Smooth muscle cell (in vitro differentiated cells): ENCODE measurements at regions not wholly inside any gene's neighbourhood (a gene's known extent, or its start where the extent isn't known, plus 50 kb on each side); places are given as distances from the start of the nearest gene placed in this dataset.

ENCODE experiments used
- DNase-seq: peaks from one replicate; lab custom pipeline; 2025; ENCODE audit not compliant: unreplicated experiment; lab: John Stamatoyannopoulos, UW
- H2AFZ ChIP-seq: fragments of 200-600 bp; sonication (generic); 2 replicates; pipeline ENCODE4 v1.6.0; 2016; ENCODE audit warnings: antibody characterized with exemption, low read depth, mild to moderate bottlenecking
- H3F3A ChIP-seq: fragments of 200-600 bp; sonication (generic); 2 replicates; pipeline ENCODE4 v1.6.0; 2017; ENCODE audit warnings: antibody characterized with exemption, low read depth
- H3K27ac ChIP-seq: fragments of 200-600 bp; sonication (generic); 2 replicates; pipeline ENCODE4 v1.5.1; 2016; ENCODE audit warnings: low read depth, mild to moderate bottlenecking
- H3K27me3 ChIP-seq: fragments of 200-600 bp; sonication (generic); 2 replicates; pipeline ENCODE4 v1.6.1; 2016; ENCODE audit warnings: low read depth, mild to moderate bottlenecking
- H3K36me3 ChIP-seq: fragments of 200-600 bp; sonication (generic); 2 replicates; pipeline ENCODE4 v1.5.1; 2016; ENCODE audit warnings: low read depth
- H3K4me1 ChIP-seq: fragments of 200-600 bp; sonication (generic); 2 replicates; pipeline ENCODE4 v1.5.1; 2016; ENCODE audit warnings: low read depth
- H3K4me2 ChIP-seq: fragments of 200-600 bp; sonication (generic); 2 replicates; pipeline ENCODE4 v1.6.0; 2016; ENCODE audit warnings: mild to moderate bottlenecking
- H3K4me3 ChIP-seq: fragments of 200-600 bp; sonication (generic); 2 replicates; pipeline ENCODE4 v1.5.1; 2016; ENCODE audit warnings: mild to moderate bottlenecking
- H3K79me2 ChIP-seq: fragments of 200-600 bp; sonication (generic); 2 replicates; pipeline ENCODE4 v1.6.0; 2016; ENCODE audit warnings: low read depth, mild to moderate bottlenecking
- H3K9ac ChIP-seq: fragments of 200-600 bp; sonication (generic); 2 replicates; pipeline ENCODE4 v1.6.0; 2016; ENCODE audit warnings: low read depth
- H3K9me3 ChIP-seq: fragments of 200-600 bp; sonication (generic); replicated peaks from 2 replicates; pipeline ENCODE4 v1.5.1; 2016; ENCODE audit warnings: low read depth
- H4K20me1 ChIP-seq: fragments of 200-600 bp; sonication (generic); 2 replicates; pipeline ENCODE4 v1.6.0; 2016; ENCODE audit warnings: low read depth
- WGBS: methylation state at CpG from one replicate; pipeline ENCODE4 v1.1.7; 2016; ENCODE audit warnings: low lambda C conversion rate; 5-methylcytosine and 5-hydroxymethylcytosine counted together
- TF ChIP-seq, protein P1 (sequence below): fragments of 200-600 bp; sonication (generic); IDR thresholded peaks from 2 replicates; pipeline ENCODE4 v1.5.1; 2017; ENCODE audit warnings: borderline replicate concordance, mild to moderate bottlenecking, antibody characterized with exemption; ENCODE audit not compliant: insufficient read depth, poor library complexity, severe bottlenecking

GRCh38 chr10:42431095-42431494 is 207.3 kb downstream of the ZNF33B start:
- H2AFZ ChIP-seq: no peak overlapping the region
- DNase-seq: no peak
- WGBS: 76% methylated on average over 5 of the region's 5 CpGs

GRCh38 chr10:42428534-42428933 is 209.8 kb downstream of the ZNF33B start:
- no peaks in the 10 kb centered on the region for H3K79me2 ChIP-seq
- WGBS: 88% methylated on average over 1 of the region's 1 CpG
- H3K9me3 ChIP-seq: peaks cover 6% of the 10 kb centered on the region
- DNase-seq: no peak
- no peak overlapping the region for H3K4me2 ChIP-seq
- no peaks in the 10 kb centered on the region for H3F3A ChIP-seq
- no peak overlapping the region for H3K9ac ChIP-seq
- H4K20me1 ChIP-seq: no peaks in the 10 kb centered on the region
- TF ChIP-seq, protein P1, sequence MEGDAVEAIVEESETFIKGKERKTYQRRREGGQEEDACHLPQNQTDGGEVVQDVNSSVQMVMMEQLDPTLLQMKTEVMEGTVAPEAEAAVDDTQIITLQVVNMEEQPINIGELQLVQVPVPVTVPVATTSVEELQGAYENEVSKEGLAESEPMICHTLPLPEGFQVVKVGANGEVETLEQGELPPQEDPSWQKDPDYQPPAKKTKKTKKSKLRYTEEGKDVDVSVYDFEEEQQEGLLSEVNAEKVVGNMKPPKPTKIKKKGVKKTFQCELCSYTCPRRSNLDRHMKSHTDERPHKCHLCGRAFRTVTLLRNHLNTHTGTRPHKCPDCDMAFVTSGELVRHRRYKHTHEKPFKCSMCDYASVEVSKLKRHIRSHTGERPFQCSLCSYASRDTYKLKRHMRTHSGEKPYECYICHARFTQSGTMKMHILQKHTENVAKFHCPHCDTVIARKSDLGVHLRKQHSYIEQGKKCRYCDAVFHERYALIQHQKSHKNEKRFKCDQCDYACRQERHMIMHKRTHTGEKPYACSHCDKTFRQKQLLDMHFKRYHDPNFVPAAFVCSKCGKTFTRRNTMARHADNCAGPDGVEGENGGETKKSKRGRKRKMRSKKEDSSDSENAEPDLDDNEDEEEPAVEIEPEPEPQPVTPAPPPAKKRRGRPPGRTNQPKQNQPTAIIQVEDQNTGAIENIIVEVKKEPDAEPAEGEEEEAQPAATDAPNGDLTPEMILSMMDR: no peak
- H3K36me3 ChIP-seq: no peaks in the 10 kb centered on the region
- H3K4me1 ChIP-seq: no peaks in the 10 kb centered on the region
- H3K27ac ChIP-seq: no peak overlapping the region
- H2AFZ ChIP-seq: no peak overlapping the region
- no peak overlapping the region for H3K4me3 ChIP-seq
- no peaks in the 10 kb centered on the region for H3K27me3 ChIP-seq

More at GRCh38 chr10:42431095-42431494, 207.3 kb downstream of the ZNF33B start:
- no peaks in the 10 kb centered on the region for H4K20me1 ChIP-seq
- no peak overlapping the region for H3K4me3 ChIP-seq
- no peaks in the 10 kb centered on the region for H3K36me3 ChIP-seq
- TF ChIP-seq, protein P1: no peak
- H3K27me3 ChIP-seq: no peaks in the 10 kb centered on the region
- peaks cover 6% of the 10 kb centered on the region for H3K9me3 ChIP-seq
- H3K4me1 ChIP-seq: no peaks in the 10 kb centered on the region
- H3K79me2 ChIP-seq: no peaks in the 10 kb centered on the region
- no peak overlapping the region for H3K27ac ChIP-seq
- H3K9ac ChIP-seq: no peak overlapping the region
- H3K4me2 ChIP-seq: no peak overlapping the region
- H3F3A ChIP-seq: no peaks in the 10 kb centered on the region

DNA sequence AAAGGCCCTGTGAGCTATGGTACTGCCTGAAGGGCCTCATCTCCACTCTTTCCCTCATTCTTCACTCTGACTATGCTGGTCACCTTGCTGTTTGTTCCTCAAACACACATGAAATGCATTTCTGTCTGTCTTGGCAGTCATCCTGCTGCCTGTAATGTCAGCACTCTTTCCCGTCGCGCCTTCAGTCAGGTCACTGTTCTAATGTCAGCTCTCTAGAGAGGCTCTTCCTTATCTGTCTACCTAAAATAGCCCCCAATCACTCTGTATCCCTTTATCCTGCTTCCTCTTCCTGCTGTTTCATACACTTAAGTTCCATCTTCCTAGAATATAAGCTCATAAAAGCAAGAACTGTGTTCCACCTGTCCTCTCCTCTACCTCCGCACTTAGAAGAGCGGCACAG is 215.5 kb downstream of the ZNF33B start:
- Histone ChIP-seq H3K9me3 (peaks cover 6% of the 10 kb centered on the region), H3K4me1 (no peaks in the 10 kb centered on the region), H3K27me3 (no peaks in the 10 kb centered on the region), H3K4me3 (no peak overlapping the region), H3K4me2 (no peak overlapping the region), H4K20me1 (no peaks in the 10 kb centered on the region), H3F3A (no peaks in the 10 kb centered on the region), H3K79me2 (no peaks in the 10 kb centered on the region), H3K36me3 (no peaks in the 10 kb centered on the region), H3K27ac (no peak overlapping the region), H2AFZ (no peak overlapping the region), H3K9ac (no peak overlapping the region)
- no peak for DNase-seq
- TF ChIP-seq, protein P1: no peak
- 84% methylated on average over 5 of the region's 5 CpGs for WGBS

- Histone ChIP-seq H3K4me3 (no peak overlapping the region), H3K9me3 (peaks cover 6% of the 10 kb centered on the region), H3K27ac (no peak overlapping the region), H3K4me2 (no peak overlapping the region), H3K27me3 (no peaks in the 10 kb centered on the region), H3K9ac (no peak overlapping the region), H3K36me3 (no peaks in the 10 kb centered on the region), H2AFZ (no peak overlapping the region), H3K4me1 (no peaks in the 10 kb centered on the region), H3K79me2 (no peaks in the 10 kb centered on the region), H4K20me1 (no peaks in the 10 kb centered on the region), H3F3A (no peaks in the 10 kb centered on the region)
- TF ChIP-seq, protein P1: no peak
- 52% methylated on average over 3 of the region's 3 CpGs for WGBS
- DNase-seq: no peak
These were observed 216.6 kb downstream of the ZNF33B start for GRCh38 chr10:42421812-42422211.
